HG02973 (cell line): ENCODE measurements at regions not wholly inside any gene's neighbourhood (a gene's known extent, or its start where the extent isn't known, plus 50 kb on each side); places are given as distances from the start of the nearest gene placed in this dataset.

ENCODE experiments used
- ATAC-seq: cut with Tn5 transposase; IDR thresholded peaks from one replicate; pipeline ENCODE4 v1.9.1; 2021; ENCODE audit warnings: moderate library complexity; ENCODE audit not compliant: unreplicated experiment

DNA sequence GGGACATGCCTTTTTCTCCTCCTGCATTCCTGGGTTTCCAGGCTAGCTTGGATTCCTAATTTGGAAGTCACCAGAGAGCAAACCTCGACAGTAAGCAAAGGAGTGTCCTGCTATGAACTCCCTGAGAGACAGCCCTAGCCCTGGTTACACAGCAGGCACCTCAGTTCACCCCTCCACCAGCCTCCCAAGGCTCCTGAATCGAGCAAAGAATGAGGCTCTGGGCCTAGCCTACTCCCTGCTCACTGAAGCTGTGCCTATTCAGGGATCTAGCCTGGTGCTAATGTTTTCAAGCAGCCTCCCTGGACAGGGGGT lies 66.7 kb upstream of the RMDN2 start:
- ATAC-seq = no peak

DNA sequence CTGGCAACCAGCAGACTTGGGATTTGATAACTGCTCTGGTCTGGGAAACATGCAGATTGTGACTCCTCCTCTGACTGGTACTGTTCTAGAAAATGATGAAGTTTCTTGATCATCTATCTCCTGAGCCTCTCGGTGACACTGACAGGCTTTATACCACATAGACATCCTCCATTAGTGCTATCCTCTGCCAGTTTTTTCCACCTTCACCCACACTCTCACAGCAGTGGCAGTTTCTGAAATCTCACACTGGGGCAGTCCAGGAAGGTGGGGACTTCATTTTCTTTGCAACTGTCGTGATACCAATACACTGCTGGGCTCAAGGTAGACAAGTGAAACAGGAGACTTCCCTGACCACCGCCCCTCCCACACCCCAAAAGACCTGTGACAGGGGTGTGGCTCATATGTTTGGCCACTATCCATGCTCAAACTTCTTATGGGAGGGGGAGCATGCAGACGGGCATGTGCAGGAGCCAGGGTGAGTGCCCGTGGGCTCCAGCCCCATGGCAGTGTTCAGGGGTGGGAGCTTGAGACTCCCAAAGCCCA lies 66.3 kb upstream of the RMDN2 start:
- ATAC-seq = no peak

DNA sequence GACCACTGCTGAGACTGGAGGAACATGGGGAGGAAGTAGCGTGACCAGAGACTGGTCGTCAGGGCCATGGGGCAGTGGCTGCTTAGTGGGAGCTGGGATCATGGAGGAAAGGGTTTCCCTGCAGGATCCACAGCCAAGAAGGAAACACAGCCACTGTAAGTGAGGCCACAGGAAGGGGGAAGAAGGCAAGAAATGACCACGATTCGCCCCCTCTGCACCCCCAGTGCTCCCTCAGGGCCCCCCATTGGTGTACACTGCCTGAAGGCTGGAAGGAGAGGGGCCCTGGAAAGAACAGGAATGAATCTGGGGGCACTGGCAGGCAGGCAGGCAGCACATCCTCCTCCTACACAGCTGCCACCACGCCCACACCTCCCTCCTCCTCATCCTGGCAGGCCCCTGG lies 62.5 kb upstream of the RMDN2 start:
- no peak for ATAC-seq

DNA sequence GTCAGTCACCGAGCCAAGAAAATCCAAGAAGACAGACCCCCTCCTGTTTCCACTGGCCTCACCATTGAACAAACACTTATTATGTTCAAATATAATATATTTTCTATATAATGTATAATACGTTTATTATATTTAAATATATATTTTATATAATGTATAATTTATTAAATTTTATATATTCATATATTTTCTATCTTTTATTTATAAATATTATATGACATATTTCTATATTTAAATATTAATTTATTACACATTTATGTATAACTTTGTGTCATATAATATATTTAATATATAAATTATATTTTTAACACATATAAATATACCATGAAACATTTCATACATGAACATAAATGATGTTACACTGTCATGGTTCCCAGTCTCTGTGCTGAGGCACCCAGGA lies 60.9 kb upstream of the RMDN2 start:
- no peak for ATAC-seq

DNA sequence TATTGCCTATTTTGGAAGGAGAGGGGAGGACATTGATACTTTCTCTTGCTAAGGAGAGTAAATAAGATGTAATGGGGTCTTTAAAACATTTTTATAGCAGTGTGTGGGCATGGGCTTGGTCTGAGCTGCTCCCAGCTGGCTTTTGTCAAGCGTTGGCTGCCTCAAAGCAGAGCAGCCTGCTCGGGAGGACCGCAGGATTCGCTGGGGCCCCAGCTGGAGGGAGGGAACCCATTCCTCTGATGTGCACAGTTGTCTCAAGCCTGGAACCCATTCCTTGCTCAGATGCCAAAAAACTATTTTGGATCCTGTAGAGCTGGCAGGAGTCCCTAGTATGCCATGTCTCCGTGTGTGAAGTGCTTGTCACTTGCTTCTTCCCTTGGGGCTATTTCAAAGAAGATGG lies 59.4 kb upstream of the RMDN2 start:
- ATAC-seq = no peak

DNA sequence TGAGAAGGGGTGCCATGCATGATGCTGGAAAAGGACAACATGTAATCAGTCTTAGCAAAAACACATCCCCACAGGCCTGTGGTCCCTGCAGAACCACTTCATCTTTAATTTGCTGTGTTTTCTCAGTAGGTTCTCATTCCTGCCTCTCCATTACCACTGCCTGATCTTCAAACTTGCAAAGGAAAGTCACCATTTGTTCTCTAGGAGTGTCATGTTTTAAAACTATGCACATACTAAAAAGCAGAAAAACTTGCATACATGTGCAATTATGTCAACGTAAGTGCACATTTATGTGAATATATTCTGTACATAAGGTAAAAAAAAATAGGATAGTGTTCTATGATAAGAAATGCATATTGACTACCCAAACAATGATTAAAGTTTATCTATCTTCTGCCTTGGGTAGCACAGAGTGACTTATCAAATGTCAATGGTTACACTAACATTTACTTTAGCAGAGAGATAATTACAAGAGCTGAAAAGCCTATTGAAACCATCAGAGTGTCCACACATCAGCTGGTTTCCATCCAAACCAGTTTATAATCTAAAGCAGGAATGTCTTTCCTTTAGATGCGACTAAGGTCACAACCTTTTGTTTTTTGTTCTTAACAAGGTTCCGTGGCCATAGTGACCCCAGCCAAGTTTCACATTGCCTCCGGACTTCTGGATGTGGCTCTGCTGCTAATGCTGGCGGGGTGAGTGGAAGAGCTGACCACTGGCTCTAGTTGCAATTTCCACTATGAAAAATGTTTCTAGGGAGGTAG lies 58.7 kb upstream of the RMDN2 start:
- ATAC-seq = no peak

DNA sequence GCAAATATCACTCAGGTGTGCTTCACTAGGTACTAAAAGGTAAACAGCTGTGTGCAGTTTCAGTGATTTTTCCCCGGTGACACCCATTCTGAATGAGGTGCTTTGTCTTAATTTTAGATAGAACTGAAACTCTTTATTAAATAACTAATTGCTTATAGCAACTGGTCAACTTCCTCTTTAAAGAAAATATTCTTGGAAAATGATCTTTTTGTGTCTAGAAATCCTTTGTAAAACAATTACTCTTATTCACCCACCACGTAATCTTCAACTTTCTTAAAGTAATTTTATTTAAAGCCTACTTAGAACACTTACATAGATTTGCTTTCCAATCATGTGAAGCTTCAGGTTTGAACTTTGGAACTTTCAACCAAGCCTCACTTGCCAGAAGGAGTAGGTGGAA lies 57.9 kb upstream of the RMDN2 start:
- no peak for ATAC-seq

DNA sequence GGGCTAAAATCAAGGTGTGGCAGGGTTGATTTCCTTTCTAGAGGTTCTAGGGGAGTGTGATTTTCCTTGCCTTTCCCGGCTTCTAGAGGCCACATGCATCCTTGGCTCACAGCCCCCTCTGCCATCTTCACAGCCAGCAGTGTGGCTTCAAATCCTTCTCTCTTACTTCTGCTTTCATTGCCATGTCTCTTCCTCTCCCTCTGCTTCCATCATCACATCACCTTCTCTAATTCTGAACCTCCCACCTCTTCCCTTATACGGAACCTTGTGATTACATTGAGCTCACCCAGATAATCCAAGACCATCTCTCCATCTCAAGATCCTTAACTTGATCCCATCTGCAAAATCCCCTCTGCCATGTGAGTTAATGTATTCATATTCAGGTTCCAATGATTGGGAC lies 56.2 kb upstream of the RMDN2 start:
- ATAC-seq = no peak

DNA sequence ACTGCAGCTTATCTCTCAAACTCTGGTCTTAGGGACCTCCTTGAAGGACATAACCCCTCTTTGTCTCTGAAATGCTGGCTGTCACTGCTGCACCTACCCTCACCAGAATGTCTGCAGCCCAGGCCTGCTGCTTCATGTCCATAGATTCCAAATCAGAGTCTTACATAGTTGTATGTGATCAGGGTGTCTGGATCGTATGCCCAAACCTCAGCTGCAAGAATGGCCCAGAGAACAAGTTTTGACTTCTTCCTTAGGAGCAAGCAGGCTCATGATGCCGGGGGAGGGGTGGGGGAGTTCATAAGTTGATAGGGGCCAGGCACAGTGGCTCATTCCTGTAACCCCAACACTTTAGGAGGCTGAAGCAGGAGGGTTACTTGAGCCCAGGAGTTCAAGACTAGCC lies 55.8 kb upstream of the RMDN2 start:
- ATAC-seq = no peak

DNA sequence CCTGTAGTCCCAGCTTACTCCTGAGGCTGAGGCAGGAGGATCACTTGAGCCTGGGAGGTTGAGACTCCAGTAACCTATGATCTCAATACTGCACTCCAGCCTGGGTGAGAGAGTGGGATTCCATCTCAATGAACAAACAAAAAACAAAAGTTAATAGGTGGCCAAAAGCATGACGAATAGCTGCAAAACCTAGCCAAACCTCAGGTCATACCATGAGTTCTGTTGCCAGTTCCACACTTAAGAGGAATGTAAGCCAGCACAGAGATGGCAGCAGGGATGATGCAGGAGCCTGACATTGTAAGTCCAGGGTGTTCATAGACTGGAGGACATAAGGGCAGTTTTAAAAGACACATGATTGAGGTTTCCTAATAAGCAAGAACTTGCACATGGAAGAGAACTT lies 55.3 kb upstream of the RMDN2 start:
- no peak for ATAC-seq

DNA sequence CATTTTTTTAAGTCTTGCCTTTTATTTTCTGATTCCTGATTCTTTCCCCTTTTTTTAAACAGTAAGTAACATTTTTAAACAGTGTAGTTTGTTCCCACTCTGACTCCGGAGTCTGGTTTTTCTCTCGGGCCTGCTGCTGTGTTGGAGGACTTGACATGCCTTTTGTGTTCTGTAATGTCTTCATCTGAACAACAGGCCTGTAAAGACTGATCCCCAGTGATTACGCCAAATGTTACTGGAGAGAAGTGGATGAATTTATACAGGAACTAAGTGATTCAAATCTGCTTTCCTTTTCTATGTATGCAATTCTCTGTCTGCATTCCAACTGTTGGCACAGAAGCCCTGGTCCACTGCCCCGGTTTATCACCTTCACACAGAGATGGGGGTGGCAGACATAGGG lies 54.3 kb upstream of the RMDN2 start:
- no peak for ATAC-seq

DNA sequence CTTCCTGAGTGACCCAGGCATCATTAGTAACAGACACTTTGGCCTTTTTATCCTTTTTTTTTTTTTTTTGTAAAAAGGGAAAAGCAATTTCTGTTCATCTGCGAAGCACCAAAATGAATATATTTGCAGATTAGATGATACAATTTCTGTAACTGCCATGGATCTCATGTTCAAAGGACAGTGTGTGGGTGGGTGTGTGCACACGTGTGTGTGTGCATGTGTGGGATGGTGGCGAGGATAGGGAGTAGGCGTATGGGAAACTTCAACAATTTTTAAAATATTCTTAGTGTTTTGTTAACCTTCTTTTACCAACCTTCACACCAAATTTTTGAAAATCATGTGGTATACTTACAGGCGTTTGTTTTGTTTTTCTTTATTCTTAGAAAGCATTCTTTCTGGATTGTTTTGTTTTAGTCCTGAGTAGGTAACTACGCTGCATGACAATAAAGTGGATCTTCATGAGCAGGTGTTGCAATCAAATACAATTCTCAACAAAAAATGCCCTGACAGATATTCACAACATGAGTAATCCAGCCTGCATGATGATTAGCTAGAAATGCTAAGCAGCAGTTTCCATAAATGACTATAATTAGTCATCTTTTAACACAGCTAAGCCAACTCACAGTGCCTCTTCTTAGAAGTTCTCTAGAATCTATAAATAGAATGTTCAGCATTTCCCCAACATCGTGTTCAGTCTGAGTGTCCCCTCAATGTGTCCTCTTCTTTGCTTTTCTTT lies 53.5 kb upstream of the RMDN2 start:
- ATAC-seq = peak; percentile 76

DNA sequence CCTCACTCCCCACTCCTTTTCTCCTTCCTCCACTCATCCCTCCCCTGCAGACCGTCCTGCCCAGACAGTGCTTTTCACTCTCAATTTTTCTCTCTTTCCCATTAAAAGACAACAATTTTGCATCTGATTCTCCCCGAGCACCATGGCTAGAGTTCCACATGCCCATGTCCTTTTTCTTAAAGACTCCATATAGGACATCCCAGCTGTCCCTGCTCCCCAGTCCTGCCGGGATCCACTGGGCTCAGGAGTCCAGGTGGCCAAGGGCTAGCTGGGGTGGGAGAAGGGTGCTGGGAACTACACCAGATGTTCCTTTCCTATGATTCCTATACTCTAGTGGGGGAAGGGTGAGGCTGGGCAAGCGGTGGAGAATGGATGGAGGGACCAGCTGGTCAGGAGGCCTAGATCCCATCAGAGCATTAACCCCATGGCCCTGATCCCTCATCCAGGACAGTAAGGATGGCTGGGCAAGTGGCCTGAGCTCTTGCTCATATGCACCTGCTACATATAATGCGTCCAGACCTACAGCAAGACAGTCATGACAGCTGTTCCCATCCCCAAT lies 52.8 kb upstream of the RMDN2 start:
- no peak for ATAC-seq

DNA sequence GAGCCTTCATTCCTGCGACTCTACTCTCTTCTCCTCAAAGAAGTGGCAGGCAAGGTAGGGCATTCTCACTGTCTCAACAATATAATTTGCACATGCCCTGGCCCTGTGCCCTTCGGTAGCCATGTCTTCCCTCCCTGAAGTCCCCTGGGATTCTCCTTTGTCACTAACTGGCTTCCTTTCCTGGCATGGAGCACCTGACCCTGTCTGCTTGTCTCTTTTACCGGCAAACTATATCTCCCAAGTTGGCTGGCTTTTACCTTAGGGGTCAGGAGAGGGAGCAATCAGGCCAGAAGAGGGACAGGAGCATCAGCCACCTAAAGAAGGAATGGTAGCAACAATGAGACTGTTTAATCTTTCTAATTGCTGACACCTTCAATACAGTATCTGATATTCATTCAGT lies 51.9 kb upstream of the RMDN2 start:
- no peak for ATAC-seq

DNA sequence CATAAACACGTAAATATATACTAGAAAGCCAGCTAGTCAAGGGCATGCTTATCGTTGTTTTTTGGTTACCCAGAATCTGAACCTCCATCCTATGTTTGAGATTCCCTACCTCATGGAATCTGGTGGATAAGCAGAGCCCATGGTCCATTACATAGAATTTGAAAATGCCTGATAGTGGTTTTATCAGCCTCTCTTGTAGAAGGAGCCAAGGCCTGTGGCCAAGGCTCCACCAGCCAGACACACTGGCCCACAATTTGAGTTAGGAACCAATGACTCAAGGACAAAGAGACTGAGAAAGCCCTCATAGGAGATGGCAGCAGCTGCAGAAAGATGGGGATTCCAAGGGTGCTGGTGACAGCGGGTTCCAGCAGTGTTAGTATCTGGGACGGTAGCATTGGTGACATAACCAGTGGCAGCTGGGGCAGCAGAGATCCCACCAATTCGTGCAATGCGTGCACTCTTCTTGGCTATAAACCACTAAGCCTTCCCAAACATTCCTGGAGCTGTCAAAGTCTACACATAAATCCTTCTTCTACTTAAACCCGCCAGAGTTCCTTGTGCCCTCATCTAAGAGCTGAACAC lies 51.2 kb upstream of the RMDN2 start:
- no peak for ATAC-seq

DNA sequence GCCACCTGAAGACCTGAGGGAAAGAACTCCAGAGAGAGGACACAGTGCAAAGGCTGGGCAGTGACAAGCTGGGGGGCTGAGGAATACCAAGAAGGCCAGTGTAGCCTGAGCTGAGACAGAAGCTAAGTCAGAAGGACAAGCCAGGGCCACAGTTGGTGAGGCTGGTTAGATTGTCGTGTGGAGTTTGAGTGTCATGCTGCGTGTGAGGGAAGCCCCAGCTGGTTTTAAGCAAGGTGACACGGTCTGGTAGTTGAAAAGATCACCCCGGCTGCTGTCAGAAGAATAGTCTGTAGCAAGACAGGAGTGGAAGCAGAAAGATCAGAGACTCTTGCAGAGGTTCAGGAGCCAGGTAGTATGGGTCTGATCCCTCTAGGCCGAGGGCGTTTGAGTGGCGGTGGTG lies 50.6 kb upstream of the RMDN2 start:
- no peak for ATAC-seq
